GM12878 (cell line): ENCODE measurements at regions not wholly inside any gene's neighbourhood (a gene's known extent, or its start where the extent isn't known, plus 50 kb on each side); places are given as distances from the start of the nearest gene placed in this dataset.
A peak's percentile ranks its signal among the peaks of the same experiment; 100 is the strongest.

Experiments used
- ATAC-seq: fragments of 200-7000 bp; cut with Tn5 transposase; 3 replicates; pipeline ENCODE4 v1.9.1; 2020; ENCODE audit warnings: mild to moderate bottlenecking, moderate library complexity
- BruUV-seq: library from RNA; stranded (reverse); fragments of 400-500 nt; replicated peaks from 2 replicates; lab custom pipeline; 2021; lab: Mats Ljungman, UMichigan
- CTCF ChIA-PET: fragments of 300-600 bp; sonication (Branson Sonifier 250); formaldehyde crosslinking; extraction: SDS; loops from one replicate; lab custom pipeline; 2021; ENCODE audit warnings: inconsistent platforms; lab: Yijun Ruan, JAX
- POLR2A ChIA-PET: fragments of 350-600 bp; formaldehyde crosslinking; extraction: SDS; loops from one replicate; lab custom pipeline; 2021; ENCODE audit warnings: inconsistent platforms; lab: Charles Lee
- RAD21 ChIA-PET: fragments of 300-600 bp; sonication (Branson Sonifier 250); formaldehyde crosslinking; loops from one replicate; lab custom pipeline; 2023; ENCODE audit warnings: antibody characterized with exemption; ENCODE audit not compliant: unreplicated experiment; lab: Charles Lee
- SMC1A ChIA-PET: fragments of 300-600 bp; sonication (Branson Sonifier 250); formaldehyde crosslinking; loops from one replicate; lab custom pipeline; 2023; ENCODE audit not compliant: unreplicated experiment, uncharacterized antibody; lab: Charles Lee
- DNase-seq: peaks from one replicate; pipeline ENCODE4 v3.0.0-alpha.2; 2011; ENCODE audit warnings: low read depth, low spot score
- FAIRE-seq: peaks from 3 replicates; lab custom pipeline; 2011; peaks lifted over from hg19 to GRCh38; lab: Jason Lieb, UNC
- H2AFZ ChIP-seq: 2 replicates; pipeline ENCODE4 v1.6.0; 2011; ENCODE audit warnings: low read depth, low read length, control low read depth; ENCODE audit not compliant: control insufficient read depth
- H3K27ac ChIP-seq: 2 replicates; pipeline ENCODE4 v1.5.1; 2011; ENCODE audit warnings: control low read depth; ENCODE audit not compliant: control insufficient read depth, insufficient read depth
- H3K27me3 ChIP-seq, 2 experiments: replicated peaks in 1 of 2; 2 replicates each; pipeline versions ENCODE4 v1.6.0 to v1.6.1; 2011; ENCODE audit warnings: low read length in 1 of 2; ENCODE audit not compliant: control insufficient read depth in 2 of 2, insufficient read depth in 2 of 2
- H3K36me3 ChIP-seq, 2 experiments: 2 replicates each; pipeline ENCODE4 v1.5.1; 2011; ENCODE audit warnings: low read length in 1 of 2; ENCODE audit not compliant: control insufficient read depth in 2 of 2, insufficient read depth in 2 of 2
- H3K4me1 ChIP-seq: 2 replicates; pipeline ENCODE4 v1.6.1; 2011; ENCODE audit warnings: mild to moderate bottlenecking, low read length, moderate library complexity, mixed read lengths; ENCODE audit not compliant: control insufficient read depth, insufficient read depth
- H3K4me2 ChIP-seq: 2 replicates; pipeline ENCODE4 v1.6.0; 2011; ENCODE audit warnings: control low read depth; ENCODE audit not compliant: control insufficient read depth, insufficient read depth
- H3K4me3 ChIP-seq: fragments of 200-600 bp; sonication (generic); 2 replicates; pipeline ENCODE4 v1.5.1; 2016
- H3K79me2 ChIP-seq: 2 replicates; pipeline ENCODE4 v1.6.0; 2011; ENCODE audit warnings: low read length; ENCODE audit not compliant: control insufficient read depth, insufficient read depth
- H3K9ac ChIP-seq: 2 replicates; pipeline ENCODE4 v1.8.0; 2011; ENCODE audit warnings: low read length, control low read depth, mixed read lengths; ENCODE audit not compliant: control insufficient read depth, insufficient read depth
- H3K9me3 ChIP-seq: replicated peaks from 3 replicates; pipeline ENCODE4 v1.5.1; 2011; ENCODE audit warnings: mild to moderate bottlenecking, low read length; ENCODE audit not compliant: control insufficient read depth, insufficient read depth
- H4K20me1 ChIP-seq: 2 replicates; pipeline ENCODE4 v1.6.0; 2011; ENCODE audit not compliant: control insufficient read depth, insufficient read depth
- ASH2L ChIP-seq: fragments of 300-600, 200-600 bp; sonication (generic); IDR thresholded peaks from 2 replicates; pipeline ENCODE4 v1.6.1; 2017; ENCODE audit warnings: low read depth, mild to moderate bottlenecking, borderline replicate concordance
- FOXM1 ChIP-seq: IDR thresholded peaks from 2 replicates; pipeline ENCODE4 v1.6.1; 2012; ENCODE audit warnings: low read depth, mild to moderate bottlenecking, inconsistent platforms, low read length, moderate library complexity
- SPI1 ChIP-seq: IDR thresholded peaks from 2 replicates; pipeline ENCODE4 v1.6.1; 2011; ENCODE audit warnings: low read depth, mild to moderate bottlenecking, low read length, moderate library complexity, borderline replicate concordance; ENCODE audit not compliant: insufficient read depth
- WGBS: methylation state at CpG from one replicate; pipeline ENCODE4 v1.1.6; 2016; ENCODE audit warnings: low lambda C conversion rate; ENCODE audit not compliant: insufficient replicate concordance, insufficient coverage; ENCODE audit errors: missing lambda C conversion rate; 5-methylcytosine and 5-hydroxymethylcytosine counted together
- in situ Hi-C: fragments of 300-500 bp; cut with MboI; formaldehyde crosslinking; loops from 9 replicates; pipeline ENCODE4 v1.14.3; 2018; ENCODE audit warnings: mixed read lengths
- intact Hi-C: fragments of 100-400 bp; cut with micrococcal nuclease; formaldehyde crosslinking; loops from one replicate; pipeline ENCODE4 v1.14.2; 2022; ENCODE audit not compliant: unreplicated experiment
- TF ChIP-seq, protein P1 (sequence below): fragments of 150-350 bp; IDR thresholded peaks from 2 replicates; pipeline ENCODE4 v1.6.1; 2016; ENCODE audit warnings: low read depth, low read length
- TF ChIP-seq, protein P2 (sequence below): IDR thresholded peaks from 2 replicates; pipeline ENCODE4 v1.6.1; 2012; ENCODE audit warnings: mild to moderate bottlenecking, low read depth, low read length

DNA sequence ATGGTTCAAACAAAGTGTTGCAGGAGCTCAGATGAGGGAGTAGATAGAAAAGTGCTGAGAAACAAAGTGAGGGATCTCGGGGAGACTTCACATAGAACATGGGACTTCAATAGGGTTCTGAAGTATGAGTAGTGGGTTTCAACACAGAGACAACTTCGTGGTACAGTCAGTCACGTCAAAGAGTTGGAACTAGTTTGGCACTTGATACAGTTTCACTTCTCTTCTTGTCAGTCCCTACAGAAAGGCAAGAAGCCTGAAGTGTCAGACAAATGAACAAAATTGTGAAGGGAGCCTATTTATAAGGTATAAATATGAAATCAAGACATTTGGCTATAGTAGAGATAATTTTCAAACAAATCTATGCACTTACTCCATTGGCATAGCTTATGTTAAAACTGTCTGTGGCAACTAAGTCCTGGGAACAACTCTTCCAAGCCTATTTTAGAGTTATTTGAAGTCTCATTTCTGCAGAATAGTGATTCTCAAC, 338.0 kb downstream of the TDRD15 start:
- ChIA-PET SMC1A (no interaction called here), RAD21 (no interaction called here), POLR2A (no interaction called here), CTCF (interaction anchor here (0.5 kb wide), 1 partner anchor 173 kb away, joined by 3 read pairs; no protein-coding TSS in a partner anchor)
- Histone ChIP-seq H3K9me3 (no peaks in the 10 kb centered on the region), H3K36me3 (no peaks in the 10 kb centered on the region), H3K79me2 (no peaks in the 10 kb centered on the region), H3K4me1 (no peaks in the 10 kb centered on the region), H3K27me3 (no peaks in the 10 kb centered on the region), H4K20me1 (no peaks in the 10 kb centered on the region), H3K4me2 (no peak overlapping the region), H3K4me3 (no peak overlapping the region), H3K9ac (no peak overlapping the region), H3K27ac (no peak overlapping the region), H2AFZ (no peak overlapping the region)
- DNase-seq (no peak), FAIRE-seq (no peak), ATAC-seq (peak; percentile 56)
- in situ Hi-C loops (no loop called here), intact Hi-C loops (no loop called here)
- BruUV-seq = no TSS peak
- TF ChIP-seq, protein P1, sequence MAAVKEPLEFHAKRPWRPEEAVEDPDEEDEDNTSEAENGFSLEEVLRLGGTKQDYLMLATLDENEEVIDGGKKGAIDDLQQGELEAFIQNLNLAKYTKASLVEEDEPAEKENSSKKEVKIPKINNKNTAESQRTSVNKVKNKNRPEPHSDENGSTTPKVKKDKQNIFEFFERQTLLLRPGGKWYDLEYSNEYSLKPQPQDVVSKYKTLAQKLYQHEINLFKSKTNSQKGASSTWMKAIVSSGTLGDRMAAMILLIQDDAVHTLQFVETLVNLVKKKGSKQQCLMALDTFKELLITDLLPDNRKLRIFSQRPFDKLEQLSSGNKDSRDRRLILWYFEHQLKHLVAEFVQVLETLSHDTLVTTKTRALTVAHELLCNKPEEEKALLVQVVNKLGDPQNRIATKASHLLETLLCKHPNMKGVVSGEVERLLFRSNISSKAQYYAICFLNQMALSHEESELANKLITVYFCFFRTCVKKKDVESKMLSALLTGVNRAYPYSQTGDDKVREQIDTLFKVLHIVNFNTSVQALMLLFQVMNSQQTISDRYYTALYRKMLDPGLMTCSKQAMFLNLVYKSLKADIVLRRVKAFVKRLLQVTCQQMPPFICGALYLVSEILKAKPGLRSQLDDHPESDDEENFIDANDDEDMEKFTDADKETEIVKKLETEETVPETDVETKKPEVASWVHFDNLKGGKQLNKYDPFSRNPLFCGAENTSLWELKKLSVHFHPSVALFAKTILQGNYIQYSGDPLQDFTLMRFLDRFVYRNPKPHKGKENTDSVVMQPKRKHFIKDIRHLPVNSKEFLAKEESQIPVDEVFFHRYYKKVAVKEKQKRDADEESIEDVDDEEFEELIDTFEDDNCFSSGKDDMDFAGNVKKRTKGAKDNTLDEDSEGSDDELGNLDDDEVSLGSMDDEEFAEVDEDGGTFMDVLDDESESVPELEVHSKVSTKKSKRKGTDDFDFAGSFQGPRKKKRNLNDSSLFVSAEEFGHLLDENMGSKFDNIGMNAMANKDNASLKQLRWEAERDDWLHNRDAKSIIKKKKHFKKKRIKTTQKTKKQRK = no peak
- TF ChIP-seq FOXM1 (no peak), ASH2L (no peak), SPI1 (peak; percentile 59)
- TF ChIP-seq, protein P2, sequence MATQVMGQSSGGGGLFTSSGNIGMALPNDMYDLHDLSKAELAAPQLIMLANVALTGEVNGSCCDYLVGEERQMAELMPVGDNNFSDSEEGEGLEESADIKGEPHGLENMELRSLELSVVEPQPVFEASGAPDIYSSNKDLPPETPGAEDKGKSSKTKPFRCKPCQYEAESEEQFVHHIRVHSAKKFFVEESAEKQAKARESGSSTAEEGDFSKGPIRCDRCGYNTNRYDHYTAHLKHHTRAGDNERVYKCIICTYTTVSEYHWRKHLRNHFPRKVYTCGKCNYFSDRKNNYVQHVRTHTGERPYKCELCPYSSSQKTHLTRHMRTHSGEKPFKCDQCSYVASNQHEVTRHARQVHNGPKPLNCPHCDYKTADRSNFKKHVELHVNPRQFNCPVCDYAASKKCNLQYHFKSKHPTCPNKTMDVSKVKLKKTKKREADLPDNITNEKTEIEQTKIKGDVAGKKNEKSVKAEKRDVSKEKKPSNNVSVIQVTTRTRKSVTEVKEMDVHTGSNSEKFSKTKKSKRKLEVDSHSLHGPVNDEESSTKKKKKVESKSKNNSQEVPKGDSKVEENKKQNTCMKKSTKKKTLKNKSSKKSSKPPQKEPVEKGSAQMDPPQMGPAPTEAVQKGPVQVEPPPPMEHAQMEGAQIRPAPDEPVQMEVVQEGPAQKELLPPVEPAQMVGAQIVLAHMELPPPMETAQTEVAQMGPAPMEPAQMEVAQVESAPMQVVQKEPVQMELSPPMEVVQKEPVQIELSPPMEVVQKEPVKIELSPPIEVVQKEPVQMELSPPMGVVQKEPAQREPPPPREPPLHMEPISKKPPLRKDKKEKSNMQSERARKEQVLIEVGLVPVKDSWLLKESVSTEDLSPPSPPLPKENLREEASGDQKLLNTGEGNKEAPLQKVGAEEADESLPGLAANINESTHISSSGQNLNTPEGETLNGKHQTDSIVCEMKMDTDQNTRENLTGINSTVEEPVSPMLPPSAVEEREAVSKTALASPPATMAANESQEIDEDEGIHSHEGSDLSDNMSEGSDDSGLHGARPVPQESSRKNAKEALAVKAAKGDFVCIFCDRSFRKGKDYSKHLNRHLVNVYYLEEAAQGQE = no peak
- 0% methylated on average over 3 of the region's 3 CpGs for WGBS
